Glomerular visceral epithelial cell (primary cell): ENCODE measurements at regions not wholly inside any gene's neighbourhood (a gene's known extent, or its start where the extent isn't known, plus 50 kb on each side); places are given as distances from the start of the nearest gene placed in this dataset.
"Not testable (repeated sequence)": the region's sequence is repeated elsewhere in the genome, so short reads cannot be mapped to it uniquely, and the experiment has no call there.

Experiments used
- DNase-seq: peaks from one replicate; pipeline ENCODE4 v3.0.0-alpha.2; 2016; ENCODE audit errors: extremely low spot score

DNA sequence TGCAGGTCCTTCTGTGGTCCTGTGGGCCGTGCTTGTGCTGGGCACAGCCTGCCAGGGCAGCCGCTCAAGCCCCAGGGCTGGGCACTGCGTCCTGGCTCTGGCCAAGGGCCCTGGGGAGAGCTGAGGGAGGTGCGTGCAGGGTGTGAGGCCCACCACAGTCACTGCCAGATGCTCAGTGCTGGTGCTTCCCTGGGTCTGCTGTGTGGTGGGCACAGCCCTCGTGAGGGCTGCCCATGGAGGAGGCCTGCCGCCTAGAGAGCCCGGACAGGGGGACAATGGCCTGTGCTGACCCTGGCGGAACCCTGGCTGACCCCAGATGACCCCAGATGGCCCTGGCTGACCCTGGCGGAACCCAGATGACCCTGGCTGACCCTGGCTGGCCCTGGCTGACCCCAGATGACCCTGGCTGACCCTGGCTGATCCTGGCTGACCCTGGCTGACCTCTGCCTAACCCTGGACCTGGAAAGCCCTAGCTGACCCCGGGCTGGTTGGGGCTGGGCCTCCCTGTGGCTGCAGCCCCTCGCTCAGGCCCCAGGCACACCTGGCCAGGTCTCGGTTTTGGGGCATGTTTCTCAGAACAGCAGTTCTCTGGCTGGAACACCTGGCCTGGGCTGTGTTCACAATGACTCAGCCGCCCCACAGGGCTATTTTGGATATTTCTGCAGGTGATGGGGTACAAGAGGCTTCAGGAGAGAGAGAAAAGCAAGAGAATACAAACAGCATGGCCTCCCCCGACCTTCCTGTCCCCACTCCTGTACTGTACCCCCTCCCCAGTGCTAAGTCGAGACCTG, 55.4 kb downstream of the TMEM121 start:
- DNase-seq = no peak

DNA sequence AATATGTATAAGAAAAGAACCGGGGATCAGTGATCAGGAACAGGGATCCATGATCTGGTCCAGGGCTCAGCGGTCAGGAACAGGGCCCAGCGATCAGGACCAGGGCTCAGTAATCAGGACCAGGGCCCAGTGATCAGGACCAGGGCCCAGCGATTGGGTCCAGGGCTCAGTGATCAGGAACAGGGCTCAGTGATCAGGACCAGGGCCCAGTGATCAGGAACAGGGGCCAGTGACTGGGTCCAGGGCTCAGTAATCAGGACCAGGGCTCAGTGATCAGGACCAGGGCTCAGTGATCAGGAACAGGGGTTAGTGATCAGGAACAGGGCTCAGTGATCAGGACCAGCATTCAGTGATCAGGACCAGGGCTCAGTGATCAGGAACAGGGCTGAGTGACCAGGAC, 56.3 kb downstream of the TMEM121 start:
- DNase-seq = peak; percentile 12

DNA sequence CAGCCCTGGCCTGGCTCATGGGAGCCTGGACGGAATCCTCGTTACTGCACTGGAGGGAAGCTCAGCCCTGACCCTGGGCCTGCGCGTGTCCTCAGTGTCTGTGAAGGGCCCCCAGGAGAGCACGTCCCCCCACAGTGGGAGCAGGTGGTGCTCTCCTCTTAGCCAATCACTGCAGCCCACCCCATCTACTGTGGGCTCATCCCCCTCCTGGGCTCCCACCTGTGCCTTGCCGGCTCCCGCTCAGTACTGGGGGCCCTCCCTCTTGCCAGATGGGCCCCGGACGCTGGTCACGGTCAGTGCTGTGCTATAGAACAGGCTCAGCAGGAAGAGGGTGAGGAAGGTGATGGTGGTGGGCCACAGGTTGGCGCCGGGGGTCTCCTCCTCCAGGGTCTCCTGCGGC, 57.5 kb downstream of the TMEM121 start:
- not testable (repeated sequence) for DNase-seq

DNA sequence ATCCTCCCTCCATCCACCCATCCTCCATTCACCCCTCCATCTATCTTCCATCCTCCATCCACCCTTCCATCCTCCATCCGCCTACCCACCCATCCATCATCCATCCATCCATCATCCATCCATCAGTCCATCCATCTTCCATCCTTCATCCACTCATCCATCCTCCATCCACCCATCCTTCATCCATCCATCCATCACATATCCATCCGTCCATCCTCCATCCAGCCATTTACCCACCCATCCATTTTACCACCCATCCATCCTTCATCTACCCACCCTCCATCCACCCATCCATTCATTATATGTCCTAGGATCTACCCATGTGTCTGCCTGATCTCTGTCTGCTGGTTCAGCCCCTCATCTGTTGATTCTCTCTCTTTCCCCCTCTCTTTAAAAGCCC, 58.9 kb downstream of the TMEM121 start:
- not testable (repeated sequence) for DNase-seq

DNA sequence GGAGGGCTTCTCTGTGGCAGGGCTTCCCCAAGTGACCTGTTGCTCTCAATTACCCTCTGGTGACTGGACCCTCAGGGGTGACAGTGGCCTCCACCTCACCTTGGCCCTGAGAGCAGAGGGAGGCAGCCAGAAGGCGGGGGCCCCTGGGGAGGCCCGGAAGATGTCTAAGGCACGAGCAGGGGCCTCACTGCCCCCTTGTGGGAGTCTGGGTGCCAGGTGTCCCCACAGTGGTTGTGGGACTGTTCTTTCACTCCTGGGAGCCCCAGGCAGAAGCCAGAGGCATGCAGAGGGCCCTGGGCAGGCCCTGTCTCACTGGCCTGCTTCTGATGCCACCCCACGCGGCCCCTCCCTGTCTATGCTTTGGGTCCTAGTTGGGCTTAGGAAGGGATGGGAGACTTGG, 59.3 kb downstream of the TMEM121 start:
- not testable (repeated sequence) for DNase-seq

DNA sequence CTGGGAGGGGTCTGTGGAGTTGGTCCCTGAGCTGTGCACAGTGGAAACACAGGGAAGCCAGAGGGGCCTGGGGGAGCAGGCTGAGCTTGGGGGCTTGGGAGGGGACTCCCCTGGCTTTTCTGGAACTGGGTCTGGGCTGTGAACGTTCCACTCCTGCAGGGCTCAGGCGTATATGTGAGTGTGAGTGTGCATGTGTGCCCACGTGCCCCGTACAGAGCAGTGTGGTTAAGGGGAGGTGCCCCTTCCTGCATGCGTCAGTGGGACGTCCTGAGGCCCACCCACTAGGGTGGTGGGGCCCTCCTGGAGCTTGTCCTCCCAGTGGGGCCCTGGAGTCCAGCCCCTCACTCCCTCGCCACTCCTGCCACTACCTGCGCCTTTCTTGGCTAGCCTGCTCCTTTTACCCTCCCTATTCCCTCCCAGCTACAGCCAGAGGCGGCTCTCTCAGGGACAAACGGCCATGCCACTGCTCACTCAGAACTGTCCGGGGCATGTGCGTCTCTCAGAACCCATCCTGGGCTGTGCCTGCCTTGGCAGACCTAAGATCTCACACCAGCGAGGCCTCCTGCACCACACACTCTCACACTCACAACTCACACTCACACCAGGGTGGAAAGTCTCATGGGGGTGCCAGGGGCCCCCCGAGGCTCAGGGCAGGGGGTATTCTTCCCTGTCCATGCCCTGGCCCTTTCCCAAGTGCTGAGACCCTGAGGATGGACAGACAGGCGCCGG, 59.9 kb downstream of the TMEM121 start:
- not testable (repeated sequence) for DNase-seq

DNA sequence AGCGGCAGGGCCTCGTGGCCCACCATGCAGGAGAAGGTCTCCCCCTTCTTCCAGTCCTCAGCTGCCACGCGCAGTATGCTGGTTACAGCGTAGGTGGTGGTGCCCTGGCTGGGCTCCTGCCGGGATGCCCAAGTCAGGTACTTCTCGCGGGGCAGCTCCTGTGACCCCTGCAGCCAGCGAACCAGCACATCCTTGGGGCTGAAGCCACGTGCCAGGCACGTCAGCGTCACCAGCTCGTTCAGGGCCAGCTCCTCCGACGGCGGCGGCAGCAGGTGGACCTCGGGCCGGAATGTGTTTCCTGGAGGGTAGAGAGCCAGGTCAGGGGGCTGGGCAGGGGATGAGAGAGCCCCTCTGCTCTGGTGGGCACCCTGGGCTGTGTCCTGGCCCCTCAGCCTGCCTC, 60.7 kb downstream of the TMEM121 start:
- DNase-seq = not testable (repeated sequence)

DNA sequence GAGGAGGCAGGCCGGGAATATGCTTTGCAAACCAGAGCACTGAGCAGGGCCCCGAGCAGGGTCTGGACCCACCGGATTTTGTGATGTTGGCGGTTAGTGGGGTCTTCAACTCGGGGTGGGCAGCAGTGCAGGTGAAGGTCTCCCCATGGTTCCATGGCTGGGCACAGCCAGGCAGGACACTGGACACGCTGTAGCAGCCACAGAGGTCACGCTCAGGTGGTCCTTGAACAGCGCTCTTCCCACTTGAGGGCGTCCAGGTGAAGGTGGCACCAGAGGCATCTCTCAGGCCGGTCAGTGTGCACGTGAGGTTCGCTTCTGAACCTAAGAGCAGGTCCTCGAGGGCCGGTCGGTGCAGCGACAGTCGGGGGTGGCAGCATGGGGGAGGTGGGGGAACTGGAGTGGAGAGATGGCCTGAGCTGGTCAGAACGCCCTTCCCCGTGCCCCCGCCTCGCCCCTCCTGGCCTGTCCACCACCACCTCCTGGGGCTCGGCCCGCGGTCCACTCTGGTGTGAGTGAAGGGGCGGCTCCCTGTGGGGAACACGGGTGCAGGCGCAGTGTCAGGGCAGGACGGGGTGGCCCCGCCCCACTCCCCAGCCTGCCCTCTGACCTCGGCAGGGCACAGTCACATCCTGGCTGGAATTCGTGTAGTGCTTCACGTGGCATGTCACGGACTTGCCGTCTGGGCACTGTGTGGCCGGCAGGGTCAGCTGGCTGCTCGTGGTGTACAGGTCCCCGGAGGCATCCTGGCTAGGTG, 61.3 kb downstream of the TMEM121 start:
- not testable (repeated sequence) for DNase-seq

DNA sequence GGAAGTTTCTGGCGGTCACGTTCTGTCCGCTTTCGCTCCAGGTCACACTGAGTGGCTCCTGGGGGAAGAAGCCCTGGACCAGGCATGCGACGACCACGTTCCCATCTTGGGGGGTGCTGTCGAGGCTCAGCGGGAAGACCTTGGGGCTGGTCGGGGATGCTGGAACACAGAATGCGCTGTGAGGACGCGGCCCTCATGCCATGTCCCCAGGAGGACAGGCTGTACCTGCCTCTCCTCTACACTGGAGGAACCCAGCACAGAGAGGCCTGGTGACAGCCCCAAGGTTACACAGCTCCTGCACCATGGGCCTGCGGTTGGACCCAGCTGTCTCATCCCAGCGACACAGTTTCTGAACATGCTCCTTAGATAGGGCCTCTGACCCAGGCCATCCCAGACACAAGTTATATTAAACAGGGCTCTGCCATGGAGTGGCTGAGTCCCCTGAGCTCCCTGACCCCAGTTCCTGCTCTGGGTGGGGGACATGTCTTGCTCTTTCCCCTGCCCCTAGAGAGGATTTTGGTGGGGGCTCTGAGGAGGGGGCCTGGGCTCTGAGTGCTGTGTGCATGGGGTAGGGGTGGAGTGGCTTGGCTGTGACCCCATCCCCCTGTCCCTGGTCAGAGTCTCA, 62.0 kb downstream of the TMEM121 start:
- DNase-seq = no peak

DNA sequence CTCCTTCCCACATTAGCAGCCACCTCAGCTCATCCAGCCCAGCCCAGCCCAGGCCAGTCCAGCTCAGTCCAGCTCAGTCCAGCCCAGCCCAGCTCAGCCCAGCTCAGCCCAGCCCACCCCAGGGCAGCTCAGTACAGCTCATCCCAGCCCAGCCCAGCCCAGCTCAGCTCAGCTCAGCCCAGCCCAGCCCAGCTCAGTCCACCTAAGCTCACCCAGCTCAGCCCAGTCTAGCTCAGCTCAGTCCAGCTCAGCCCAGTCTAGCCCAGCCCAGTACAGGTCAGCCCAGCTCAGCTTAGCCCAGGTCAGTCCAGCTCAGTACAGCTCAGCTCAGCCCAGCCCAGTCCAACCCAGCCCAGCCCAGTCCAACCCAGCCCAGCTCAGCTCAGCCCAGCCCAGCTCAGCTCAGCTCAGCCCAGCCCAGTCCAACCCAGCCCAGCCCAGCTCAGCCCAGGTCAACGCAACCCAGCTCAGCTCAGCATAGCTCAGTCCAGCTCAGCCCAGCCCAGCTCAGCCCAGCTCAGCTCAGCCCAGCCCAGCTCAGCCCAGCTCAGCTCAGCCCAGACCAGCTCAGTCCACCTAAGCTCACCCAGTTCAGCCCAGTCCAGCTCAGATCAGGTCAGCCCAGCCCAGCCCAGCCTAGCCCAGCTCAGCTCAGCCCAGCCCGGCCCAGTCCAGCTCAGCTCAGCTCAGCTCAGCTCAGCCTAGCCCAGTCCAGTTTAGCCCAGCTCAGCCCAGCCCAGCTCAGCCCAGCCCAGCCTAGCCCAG, 63.0 kb downstream of the TMEM121 start:
- DNase-seq = no peak

DNA sequence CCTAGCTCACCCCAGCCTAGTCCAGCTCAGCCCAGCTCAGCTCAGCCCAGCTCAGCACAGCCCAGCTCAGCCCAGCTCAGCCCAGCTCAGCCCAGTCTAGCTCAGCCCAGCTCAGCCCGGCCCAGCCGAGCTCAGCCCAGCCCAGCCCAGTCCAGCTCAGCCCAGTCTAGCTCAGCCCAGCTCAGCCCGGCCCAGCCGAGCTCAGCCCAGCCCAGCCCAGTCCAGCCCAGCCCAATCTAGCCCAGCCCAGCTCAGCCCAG, 63.5 kb downstream of the TMEM121 start:
- not testable (repeated sequence) for DNase-seq

DNA sequence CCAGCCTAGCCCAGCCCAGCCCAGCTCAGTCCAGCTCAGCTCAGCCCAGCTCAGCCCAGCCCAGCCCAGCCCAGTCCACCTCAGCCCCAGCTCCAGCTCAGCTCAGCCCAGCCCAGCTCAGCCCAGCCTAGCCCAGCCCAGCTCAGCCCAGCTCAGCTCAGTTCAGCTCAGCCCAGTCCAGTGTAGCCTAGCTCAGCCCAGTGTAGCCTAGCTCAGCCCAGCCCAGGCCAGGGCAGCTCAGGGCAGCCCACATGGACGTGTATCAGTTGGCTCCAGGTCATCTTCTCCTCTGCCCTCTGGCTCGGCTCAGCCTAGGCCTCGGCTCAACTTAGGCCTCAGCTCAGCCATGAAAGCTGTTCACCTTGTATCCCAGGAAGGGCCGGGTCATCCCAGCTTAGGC, 64.7 kb downstream of the TMEM121 start:
- DNase-seq = no peak

DNA sequence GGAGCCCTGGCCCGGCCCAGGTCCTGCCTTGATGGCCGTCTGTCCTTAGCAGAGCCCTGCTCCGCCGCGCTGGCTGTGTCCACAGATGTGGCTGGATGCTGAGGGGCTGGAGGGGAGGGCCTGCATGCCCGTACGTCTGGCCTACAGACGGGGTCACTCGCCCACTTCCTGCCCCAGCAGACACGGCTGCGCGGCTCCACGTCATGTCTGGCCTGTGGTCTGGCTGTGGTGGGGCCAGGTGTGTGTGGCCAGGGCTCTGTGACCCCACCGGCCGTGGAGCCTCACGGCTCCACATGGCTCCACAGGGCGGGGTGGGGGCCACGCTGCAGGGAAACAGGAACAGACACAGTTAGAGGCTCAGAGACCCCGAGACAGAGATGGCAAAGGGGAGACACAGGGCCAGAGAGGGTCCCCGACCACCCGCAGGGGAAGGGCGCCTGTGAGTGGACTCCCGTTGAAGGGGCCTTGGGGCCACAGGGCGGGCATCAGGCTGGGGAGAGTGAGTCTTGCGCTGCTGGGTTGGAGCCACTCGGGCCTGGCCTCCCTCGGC, 65.5 kb downstream of the TMEM121 start:
- not testable (repeated sequence) for DNase-seq

DNA sequence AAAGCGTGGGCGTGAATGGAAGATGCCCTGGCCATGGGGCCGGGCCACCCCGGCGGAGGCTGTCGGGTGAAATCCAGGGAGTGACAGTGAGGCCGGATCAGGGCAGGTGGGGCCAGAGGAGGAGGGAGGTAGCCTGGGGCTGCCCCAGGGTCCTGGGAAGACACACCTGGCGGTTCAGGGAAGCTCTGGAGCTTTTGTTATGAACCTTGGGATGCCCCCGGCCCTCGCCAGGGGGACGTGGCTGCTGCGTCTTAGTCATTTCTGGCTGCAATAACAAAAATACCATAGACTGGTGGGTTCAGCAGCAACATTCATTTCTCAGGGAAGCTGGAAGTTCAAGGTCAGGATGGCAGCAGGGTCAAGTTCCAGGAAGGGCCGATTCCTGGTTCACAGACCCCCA, 66.3 kb downstream of the TMEM121 start:
- not testable (repeated sequence) for DNase-seq

DNA sequence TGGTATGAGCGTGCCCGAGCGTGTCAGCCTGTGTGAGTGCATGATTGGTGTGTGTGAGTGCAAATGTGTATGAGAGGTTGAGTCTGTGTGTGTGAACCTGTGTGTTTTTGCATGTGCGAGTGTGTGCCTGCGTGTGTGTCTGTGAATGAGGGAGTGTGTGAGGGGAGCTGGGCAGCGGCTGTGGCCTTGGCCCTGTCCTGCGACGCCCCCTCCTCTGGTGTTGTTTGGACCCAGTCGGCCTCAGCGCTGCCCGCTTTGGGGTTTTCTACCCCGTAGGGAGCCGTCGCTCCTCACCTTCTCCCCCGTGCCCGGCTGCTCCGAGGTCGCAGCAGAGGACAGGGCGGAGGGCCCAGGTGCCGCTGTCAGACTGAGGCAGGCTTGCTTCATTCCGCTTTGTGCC, 69.0 kb downstream of the TMEM121 start:
- DNase-seq = not testable (repeated sequence)

DNA sequence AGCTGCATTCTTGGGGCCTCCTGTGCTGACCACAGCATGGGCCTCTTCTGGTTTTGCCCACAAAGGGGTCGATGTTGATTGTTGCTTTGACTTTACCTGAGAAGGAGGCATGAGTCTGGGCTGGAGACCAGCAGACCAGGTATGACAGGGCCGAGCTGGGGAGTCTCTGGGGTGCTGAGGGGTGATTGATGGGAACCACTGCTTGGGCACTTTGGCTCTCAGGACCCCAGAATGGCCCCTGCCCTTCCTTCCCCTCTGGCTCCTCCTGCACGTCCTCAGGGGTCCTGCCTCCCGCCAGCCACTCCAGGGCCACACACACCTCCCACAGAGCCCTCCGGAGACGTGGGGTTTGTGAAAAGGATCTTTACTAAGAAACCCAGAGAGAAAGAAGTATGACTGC, 70.0 kb downstream of the TMEM121 start:
- not testable (repeated sequence) for DNase-seq

DNA sequence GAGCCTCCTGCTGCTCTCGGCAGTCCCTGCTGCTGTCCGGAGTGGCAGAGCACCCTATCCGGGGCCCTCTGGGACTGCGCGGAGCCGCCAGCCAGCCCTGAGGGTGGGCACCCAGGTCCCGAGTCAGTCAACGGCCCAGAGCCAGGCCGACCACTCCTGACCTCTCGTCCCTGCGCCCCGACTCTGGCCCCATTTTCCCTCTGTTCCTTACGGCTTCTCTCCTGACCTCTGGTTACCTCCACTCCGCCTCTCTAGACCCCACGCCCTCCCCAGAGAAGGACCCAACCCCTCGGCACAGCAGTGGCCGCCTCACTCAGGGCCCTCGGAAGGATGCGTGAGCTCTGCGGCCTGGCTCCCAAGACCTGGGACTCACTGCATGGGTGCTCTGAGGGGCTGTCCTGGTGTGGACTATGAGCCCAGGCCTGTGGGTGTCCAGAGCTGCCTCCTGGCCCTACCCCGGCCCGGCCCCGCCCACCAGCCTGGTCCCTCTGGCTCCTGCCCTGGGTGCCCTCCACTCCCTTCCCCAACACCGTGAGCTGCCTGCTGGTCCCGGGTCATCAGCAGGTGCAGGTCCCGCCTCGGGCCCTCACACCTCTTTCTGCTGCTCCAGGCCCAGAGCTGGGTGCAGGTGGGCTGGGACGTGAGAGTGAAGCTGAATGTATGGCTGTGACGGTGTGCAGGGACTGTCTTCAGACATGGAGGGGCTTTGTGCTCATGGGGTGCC, 71.8 kb downstream of the TMEM121 start:
- not testable (repeated sequence) for DNase-seq

DNA sequence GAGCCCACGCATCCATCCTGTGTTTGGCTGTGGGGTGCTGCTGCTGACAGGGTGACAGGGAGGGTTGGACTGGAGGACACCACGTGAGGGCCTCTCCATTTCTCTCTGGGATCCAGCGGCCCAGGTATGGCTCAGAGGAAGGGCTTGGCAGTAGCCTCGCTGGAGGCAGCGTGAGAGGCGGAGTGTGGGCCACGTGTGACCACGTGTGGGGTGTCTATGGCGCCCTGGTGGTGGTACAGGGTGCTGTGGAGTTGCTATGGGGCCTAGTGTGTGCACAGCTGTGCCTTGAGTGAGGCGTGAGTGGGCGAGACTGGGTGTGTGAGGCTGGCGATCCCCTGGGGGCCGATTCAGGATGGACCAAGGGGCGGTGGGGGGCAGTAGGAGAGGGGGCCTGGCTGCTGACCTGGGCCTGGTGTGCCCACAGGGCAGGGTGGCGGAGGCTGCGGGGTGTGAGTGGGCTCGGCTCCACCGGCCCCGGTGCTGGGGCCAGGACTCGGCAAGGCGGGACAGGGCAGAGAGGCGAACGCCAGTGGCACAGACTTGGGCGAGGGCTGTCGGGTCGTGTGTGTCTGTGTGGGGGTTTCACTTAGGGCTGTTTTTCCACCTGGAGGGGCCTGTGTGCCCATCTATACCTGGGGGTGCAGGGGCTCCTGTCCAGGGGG, 72.7 kb downstream of the TMEM121 start:
- DNase-seq = not testable (repeated sequence)

DNA sequence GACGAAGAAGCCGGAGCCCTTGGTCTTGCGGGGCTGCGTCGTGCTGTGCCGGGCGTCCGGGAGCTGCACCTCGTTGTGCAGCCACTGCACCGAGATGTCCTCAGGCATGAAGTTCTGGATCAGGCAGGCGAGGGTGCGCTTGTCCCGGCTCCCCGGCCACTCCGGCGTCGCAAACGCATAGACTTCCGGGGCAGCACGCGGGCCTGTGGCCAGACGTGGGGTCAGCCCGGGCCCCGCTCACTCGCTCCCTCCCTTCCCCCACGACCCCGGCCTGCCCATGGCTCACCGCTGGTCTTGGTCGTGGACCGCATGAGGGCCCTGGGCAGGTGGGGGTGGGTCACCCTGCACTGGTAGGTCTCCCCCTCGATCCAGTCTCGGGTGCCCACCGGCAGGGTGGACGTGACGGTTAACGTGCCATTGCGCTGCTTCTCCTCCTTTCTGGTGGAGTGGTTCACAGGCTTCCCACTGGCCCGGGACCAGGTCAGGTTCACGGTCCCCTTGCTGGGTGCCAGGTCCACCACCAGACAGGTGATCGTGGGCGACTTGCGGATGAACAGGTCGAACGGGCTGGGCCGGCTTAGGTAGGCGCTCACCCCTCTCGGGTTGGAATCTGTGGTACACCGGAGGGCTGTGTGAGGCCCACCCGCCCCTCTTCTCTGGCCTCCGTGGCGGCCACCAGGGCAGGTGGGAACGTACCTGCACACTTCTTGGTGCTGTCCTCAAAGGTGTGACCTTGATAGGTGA, 74.0 kb downstream of the TMEM121 start:
- not testable (repeated sequence) for DNase-seq
